GM23338 (cell line): ENCODE measurements at regions not wholly inside any gene's neighbourhood (a gene's known extent, or its start where the extent isn't known, plus 50 kb on each side); places are given as distances from the start of the nearest gene placed in this dataset.
"Not testable (repeated sequence)": the region's sequence is repeated elsewhere in the genome, so short reads cannot be mapped to it uniquely, and the experiment has no call there.

Source experiments
- ATAC-seq: fragments of 200-7000 bp; cut with Tn5 transposase; 3 replicates; pipeline ENCODE4 v1.9.1; 2020
- DNase-seq: peaks from one replicate; pipeline ENCODE4 v3.0.0-alpha.2; 2015; ENCODE audit warnings: low spot score
- H2AFZ ChIP-seq: fragments of 200-600 bp; sonication (generic); 2 replicates; pipeline ENCODE4 v1.8.0; 2016; ENCODE audit warnings: antibody characterized with exemption, mild to moderate bottlenecking, moderate library complexity
- H3F3A ChIP-seq: fragments of 200-600 bp; sonication (generic); replicated peaks from 2 replicates; pipeline ENCODE4 v1.8.0; 2017; ENCODE audit warnings: antibody characterized with exemption, mixed run types, low read depth
- H3K27ac ChIP-seq: fragments of 200-600 bp; sonication (generic); 2 replicates; pipeline ENCODE4 v1.6.1; 2016; ENCODE audit warnings: low read depth
- H3K27me3 ChIP-seq: fragments of 200-600 bp; sonication (generic); 2 replicates; pipeline ENCODE4 v1.8.0; 2016; ENCODE audit warnings: mild to moderate bottlenecking, mixed run types, moderate library complexity; ENCODE audit not compliant: insufficient read depth
- H3K36me3 ChIP-seq: fragments of 200-600 bp; sonication (generic); 2 replicates; pipeline ENCODE4 v1.8.0; 2016; ENCODE audit warnings: mild to moderate bottlenecking; ENCODE audit not compliant: insufficient read depth
- H3K4me1 ChIP-seq: fragments of 200-600 bp; sonication (generic); 2 replicates; pipeline ENCODE4 v1.8.0; 2016; ENCODE audit warnings: mild to moderate bottlenecking, moderate library complexity; ENCODE audit not compliant: insufficient read depth
- H3K4me2 ChIP-seq: fragments of 200-600 bp; sonication (generic); 2 replicates; pipeline ENCODE4 v1.7.1; 2017; ENCODE audit warnings: mixed run types
- H3K4me3 ChIP-seq: fragments of 200-600 bp; sonication (generic); 2 replicates; pipeline ENCODE4 v1.6.1; 2016; ENCODE audit warnings: mixed run types
- H3K79me2 ChIP-seq: fragments of 200-600 bp; sonication (generic); replicated peaks from 2 replicates; pipeline ENCODE4 v1.8.0; 2017; ENCODE audit warnings: mild to moderate bottlenecking; ENCODE audit not compliant: insufficient read depth
- H3K9me2 ChIP-seq: fragments of 200-600 bp; sonication (generic); 2 replicates; pipeline ENCODE4 v1.8.0; 2017; ENCODE audit not compliant: insufficient read depth
- H4K20me1 ChIP-seq: fragments of 200-600 bp; sonication (generic); replicated peaks from 2 replicates; pipeline ENCODE4 v1.8.0; 2017; ENCODE audit warnings: mild to moderate bottlenecking; ENCODE audit not compliant: insufficient read depth
- H3K27ac Mint-ChIP-seq: 2 replicates; pipeline ENCODE4 v1.8.0; 2020; ENCODE audit warnings: inconsistent platforms, mild to moderate bottlenecking, moderate library complexity, mixed read lengths
- H3K27me3 Mint-ChIP-seq: 3 replicates; pipeline ENCODE4 v1.8.0; 2022; ENCODE audit warnings: low read depth, mild to moderate bottlenecking, moderate library complexity, mixed read lengths, inconsistent platforms; ENCODE audit not compliant: insufficient read depth, poor library complexity
- H3K36me3 Mint-ChIP-seq: 3 replicates; pipeline ENCODE4 v1.8.0; 2021; ENCODE audit warnings: low read depth, mild to moderate bottlenecking, inconsistent platforms, moderate library complexity, mixed read lengths
- H3K4me1 Mint-ChIP-seq: 3 replicates; pipeline ENCODE4 v1.8.0; 2020; ENCODE audit warnings: mild to moderate bottlenecking, inconsistent platforms, mixed read lengths
- H3K4me3 Mint-ChIP-seq: 3 replicates; pipeline ENCODE4 v1.8.0; 2021; ENCODE audit warnings: moderate library complexity, mild to moderate bottlenecking, inconsistent platforms, mixed read lengths
- H3K9me3 Mint-ChIP-seq: 3 replicates; pipeline ENCODE4 v1.8.0; 2020; ENCODE audit warnings: moderate library complexity, mild to moderate bottlenecking, inconsistent platforms, mixed read lengths
- CREB1 ChIP-seq: fragments of 250-450 bp; sonication (Bioruptor Pico); IDR thresholded peaks from 2 replicates; pipeline ENCODE4 v1.5.0; 2020; ENCODE audit warnings: low read depth, mild to moderate bottlenecking, moderate library complexity
- POLR2AphosphoS5 ChIP-seq: IDR thresholded peaks from 2 replicates; pipeline ENCODE4 v1.6.1; 2016; ENCODE audit warnings: antibody characterized with exemption, low read depth
- TF ChIP-seq, protein P1 (sequence below): IDR thresholded peaks from one replicate; pipeline ENCODE4 v1.6.1; 2018; ENCODE audit warnings: antibody characterized with exemption; ENCODE audit not compliant: unreplicated experiment
- TF ChIP-seq, protein P2 (sequence below), 2 experiments: fragments of 200-600 bp in 1 of 2; sonication (generic) in 1 of 2; conservative IDR thresholded peaks; 2 replicates each; pipeline versions ENCODE4 v1.5.1 to v1.6.1; 2016 to 2017; ENCODE audit warnings: antibody characterized with exemption in 2 of 2, low read depth in 2 of 2, mild to moderate bottlenecking in 2 of 2, moderate library complexity in 1 of 2
- TF ChIP-seq, protein P3 (sequence below): IDR thresholded peaks from 2 replicates; pipeline ENCODE4 v1.6.1; 2016; ENCODE audit warnings: antibody characterized with exemption

DNA sequence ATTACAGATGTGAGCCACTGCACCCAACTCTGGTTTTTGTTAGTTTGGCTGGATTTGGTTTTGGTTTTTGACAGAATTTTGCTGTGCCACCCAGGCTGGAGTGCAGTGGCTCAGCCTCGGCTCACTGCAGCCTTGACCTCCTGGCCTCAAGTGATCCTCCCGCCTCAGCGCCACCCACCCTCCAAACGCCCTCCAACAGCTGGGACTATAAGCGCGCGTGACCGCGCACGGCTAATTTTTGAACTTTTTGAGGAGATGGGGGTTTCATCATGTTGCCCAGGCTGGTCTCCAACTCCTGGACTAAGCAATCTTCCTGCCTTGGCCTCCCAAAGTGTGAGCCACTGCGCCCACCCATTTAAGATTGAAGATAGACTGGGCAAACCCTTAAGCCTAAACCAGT is 84.4 kb upstream of the RPRML start (continued):
- TF ChIP-seq CREB1 (CRISPR knock-in tag) (no peak), POLR2AphosphoS5 (no peak)
- TF ChIP-seq, protein P1, sequence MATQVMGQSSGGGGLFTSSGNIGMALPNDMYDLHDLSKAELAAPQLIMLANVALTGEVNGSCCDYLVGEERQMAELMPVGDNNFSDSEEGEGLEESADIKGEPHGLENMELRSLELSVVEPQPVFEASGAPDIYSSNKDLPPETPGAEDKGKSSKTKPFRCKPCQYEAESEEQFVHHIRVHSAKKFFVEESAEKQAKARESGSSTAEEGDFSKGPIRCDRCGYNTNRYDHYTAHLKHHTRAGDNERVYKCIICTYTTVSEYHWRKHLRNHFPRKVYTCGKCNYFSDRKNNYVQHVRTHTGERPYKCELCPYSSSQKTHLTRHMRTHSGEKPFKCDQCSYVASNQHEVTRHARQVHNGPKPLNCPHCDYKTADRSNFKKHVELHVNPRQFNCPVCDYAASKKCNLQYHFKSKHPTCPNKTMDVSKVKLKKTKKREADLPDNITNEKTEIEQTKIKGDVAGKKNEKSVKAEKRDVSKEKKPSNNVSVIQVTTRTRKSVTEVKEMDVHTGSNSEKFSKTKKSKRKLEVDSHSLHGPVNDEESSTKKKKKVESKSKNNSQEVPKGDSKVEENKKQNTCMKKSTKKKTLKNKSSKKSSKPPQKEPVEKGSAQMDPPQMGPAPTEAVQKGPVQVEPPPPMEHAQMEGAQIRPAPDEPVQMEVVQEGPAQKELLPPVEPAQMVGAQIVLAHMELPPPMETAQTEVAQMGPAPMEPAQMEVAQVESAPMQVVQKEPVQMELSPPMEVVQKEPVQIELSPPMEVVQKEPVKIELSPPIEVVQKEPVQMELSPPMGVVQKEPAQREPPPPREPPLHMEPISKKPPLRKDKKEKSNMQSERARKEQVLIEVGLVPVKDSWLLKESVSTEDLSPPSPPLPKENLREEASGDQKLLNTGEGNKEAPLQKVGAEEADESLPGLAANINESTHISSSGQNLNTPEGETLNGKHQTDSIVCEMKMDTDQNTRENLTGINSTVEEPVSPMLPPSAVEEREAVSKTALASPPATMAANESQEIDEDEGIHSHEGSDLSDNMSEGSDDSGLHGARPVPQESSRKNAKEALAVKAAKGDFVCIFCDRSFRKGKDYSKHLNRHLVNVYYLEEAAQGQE: no peak
- TF ChIP-seq, protein P2, sequence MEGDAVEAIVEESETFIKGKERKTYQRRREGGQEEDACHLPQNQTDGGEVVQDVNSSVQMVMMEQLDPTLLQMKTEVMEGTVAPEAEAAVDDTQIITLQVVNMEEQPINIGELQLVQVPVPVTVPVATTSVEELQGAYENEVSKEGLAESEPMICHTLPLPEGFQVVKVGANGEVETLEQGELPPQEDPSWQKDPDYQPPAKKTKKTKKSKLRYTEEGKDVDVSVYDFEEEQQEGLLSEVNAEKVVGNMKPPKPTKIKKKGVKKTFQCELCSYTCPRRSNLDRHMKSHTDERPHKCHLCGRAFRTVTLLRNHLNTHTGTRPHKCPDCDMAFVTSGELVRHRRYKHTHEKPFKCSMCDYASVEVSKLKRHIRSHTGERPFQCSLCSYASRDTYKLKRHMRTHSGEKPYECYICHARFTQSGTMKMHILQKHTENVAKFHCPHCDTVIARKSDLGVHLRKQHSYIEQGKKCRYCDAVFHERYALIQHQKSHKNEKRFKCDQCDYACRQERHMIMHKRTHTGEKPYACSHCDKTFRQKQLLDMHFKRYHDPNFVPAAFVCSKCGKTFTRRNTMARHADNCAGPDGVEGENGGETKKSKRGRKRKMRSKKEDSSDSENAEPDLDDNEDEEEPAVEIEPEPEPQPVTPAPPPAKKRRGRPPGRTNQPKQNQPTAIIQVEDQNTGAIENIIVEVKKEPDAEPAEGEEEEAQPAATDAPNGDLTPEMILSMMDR (conservative IDR thresholded peaks at IDR 0.05; ENCODE audit: low read depth in 2 of 2): no peak
- TF ChIP-seq, protein P3, sequence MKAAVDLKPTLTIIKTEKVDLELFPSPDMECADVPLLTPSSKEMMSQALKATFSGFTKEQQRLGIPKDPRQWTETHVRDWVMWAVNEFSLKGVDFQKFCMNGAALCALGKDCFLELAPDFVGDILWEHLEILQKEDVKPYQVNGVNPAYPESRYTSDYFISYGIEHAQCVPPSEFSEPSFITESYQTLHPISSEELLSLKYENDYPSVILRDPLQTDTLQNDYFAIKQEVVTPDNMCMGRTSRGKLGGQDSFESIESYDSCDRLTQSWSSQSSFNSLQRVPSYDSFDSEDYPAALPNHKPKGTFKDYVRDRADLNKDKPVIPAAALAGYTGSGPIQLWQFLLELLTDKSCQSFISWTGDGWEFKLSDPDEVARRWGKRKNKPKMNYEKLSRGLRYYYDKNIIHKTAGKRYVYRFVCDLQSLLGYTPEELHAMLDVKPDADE: no peak

DNA sequence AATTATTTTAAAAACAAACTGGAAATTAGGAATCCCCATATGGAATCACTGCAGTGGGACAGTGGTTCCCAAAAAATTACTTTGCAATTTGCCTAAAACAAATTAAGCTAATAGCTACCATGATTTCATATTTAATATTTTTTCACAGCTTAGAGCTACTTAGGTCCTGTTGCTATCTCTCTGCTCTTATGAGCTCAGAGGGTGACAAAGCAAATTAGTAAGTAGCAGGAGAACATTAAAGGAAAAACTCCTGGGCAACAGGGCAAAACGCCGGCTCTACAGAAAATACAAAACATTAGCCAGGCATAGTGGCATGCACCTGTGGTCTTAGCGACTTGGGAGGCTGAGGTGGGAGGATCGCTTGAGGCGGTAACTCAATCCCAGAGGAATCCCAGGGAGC is 83.8 kb upstream of the RPRML start:
- peaks cover 23% of the 10 kb centered on the region for H3K4me1 Mint-ChIP-seq
- not testable (repeated sequence) for H3K4me2 ChIP-seq, H3K27me3 ChIP-seq, H2AFZ ChIP-seq, H3K4me3 ChIP-seq, H3K9me2 ChIP-seq, H3K36me3 ChIP-seq, DNase-seq, H4K20me1 ChIP-seq, H3F3A ChIP-seq, H3K27ac ChIP-seq, H3K4me3 Mint-ChIP-seq, H3K27me3 Mint-ChIP-seq, H3K79me2 ChIP-seq, ATAC-seq, H3K27ac Mint-ChIP-seq
- peaks cover 15% of the 10 kb centered on the region; the same call in 1 of the 2 replicates for H3K4me1 ChIP-seq
- H3K36me3 Mint-ChIP-seq: peaks cover 23% of the 10 kb centered on the region
- peaks cover 13% of the 10 kb centered on the region for H3K9me3 Mint-ChIP-seq

DNA sequence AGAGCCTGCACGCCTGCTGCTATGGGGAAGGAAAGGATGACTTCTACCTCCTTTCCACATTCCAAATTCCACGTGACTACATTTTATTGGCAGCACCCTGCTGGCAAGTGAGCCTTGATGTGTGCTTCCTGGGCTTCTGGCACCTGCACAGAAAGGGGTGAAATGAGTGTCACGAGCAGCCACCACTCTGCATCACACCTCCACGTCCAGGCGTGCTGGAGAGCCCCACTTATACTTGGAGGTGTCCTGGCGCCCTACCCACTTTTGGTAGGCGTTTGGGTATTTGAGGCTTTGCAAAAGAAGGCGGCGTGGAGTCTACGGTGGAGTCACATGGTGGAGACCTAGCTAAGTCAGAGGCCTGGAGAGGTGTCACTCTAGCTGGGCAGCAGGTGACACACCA is 81.0 kb upstream of the RPRML start:
- H2AFZ ChIP-seq, H3K36me3 ChIP-seq, H3K4me1 ChIP-seq, H3K27me3 Mint-ChIP-seq, H3K27ac ChIP-seq, H3K27me3 ChIP-seq, ATAC-seq, H3K9me2 ChIP-seq, DNase-seq, H3F3A ChIP-seq, H3K4me2 ChIP-seq, H3K4me3 ChIP-seq, H3K27ac Mint-ChIP-seq, H3K4me3 Mint-ChIP-seq, H3K4me1 Mint-ChIP-seq, H4K20me1 ChIP-seq, H3K79me2 ChIP-seq: not testable (repeated sequence)
- Mint-ChIP-seq H3K9me3 (peaks cover 12% of the 10 kb centered on the region), H3K36me3 (peaks cover 27% of the 10 kb centered on the region)
